GM18498 (cell line): ENCODE measurements at regions not wholly inside any gene's neighbourhood (a gene's known extent, or its start where the extent isn't known, plus 50 kb on each side); places are given as distances from the start of the nearest gene placed in this dataset.
"Not testable (repeated sequence)": the region's sequence is repeated elsewhere in the genome, so short reads cannot be mapped to it uniquely, and the experiment has no call there.

ENCODE experiments used
- ATAC-seq: cut with Tn5 transposase; IDR thresholded peaks from one replicate; pipeline ENCODE4 v1.9.1; 2021; ENCODE audit warnings: mild to moderate bottlenecking, moderate library complexity; ENCODE audit not compliant: unreplicated experiment

DNA sequence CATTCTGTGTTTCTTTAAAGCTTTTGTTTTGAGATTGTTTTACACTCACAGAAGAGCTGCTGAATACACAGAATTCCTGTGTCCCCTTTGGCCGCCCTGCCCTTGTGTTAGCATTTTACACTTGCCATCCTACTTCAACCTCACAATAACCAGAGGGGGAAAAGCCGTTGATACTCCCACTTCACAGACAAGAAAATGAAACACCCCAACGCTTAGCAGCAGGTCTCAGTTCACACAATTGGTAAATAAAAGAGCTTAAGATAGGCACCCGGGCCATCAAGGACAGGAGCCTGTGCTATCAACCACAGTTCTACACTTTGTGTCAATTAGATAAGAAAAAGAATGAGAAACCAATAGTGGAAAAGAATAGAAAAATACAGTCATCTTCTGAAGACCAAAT lies 178.0 kb downstream of the SYK start:
- ATAC-seq = no peak

GRCh38 chr9:90981726-90982125 lies 180.1 kb downstream of the SYK start:
- ATAC-seq = no peak

DNA sequence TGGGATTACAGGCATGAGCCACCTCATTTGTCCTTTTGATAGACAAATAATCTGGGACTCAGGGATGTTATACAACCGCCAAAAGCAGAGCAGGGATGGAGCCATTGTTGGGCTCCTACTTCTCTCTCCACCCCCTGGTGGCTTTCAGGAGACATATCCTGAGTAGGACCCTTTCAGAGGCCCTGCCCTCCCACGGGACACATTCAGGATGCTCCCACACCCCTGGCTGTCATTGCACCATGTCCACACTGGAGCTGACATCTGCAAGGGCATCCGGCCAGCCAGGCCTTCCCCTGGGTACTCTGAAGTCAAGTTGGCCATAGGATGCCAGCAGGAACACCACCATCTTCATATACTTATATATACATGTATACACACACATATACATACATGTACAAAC lies 181.8 kb downstream of the SYK start:
- ATAC-seq = no peak

GRCh38 chr9:90985631-90986030 lies 184.0 kb downstream of the SYK start:
- ATAC-seq = no peak

DNA sequence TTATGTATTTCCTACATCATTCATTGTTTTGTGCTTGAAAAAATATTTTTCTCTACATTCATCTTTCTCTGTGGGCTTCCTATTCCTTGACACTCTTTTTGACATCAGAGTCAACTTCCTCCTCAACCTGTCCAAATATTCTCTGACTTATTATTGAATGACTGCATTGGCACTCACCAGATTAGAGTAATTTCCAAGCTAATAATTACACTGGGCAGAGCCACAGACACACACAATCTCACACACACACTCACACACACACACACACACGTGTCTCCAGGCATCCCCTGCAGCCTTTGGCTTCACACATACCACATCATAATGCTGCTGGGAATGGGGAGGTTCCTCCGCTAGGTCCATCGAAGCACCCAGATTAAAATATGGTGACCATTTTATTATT lies 184.5 kb downstream of the SYK start:
- no peak for ATAC-seq

DNA sequence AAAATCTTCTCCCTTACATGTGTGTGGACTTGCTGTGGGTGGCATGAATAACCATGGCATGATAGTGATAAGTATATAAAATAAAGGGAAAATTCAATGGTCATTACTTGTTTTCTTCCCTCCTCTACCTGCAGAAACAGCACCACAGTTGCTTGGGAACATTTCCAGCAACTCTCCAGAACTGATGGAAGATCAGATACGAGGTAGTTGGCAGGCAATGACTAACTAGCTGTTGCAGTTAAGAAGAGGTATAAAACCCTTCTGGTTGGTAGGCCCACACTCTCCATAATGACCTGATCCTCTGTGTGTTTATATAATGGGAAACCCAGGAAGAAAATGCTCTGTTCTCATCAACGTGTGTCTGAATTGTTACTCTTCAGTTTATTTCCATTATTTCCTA lies 185.9 kb downstream of the SYK start:
- no peak for ATAC-seq

DNA sequence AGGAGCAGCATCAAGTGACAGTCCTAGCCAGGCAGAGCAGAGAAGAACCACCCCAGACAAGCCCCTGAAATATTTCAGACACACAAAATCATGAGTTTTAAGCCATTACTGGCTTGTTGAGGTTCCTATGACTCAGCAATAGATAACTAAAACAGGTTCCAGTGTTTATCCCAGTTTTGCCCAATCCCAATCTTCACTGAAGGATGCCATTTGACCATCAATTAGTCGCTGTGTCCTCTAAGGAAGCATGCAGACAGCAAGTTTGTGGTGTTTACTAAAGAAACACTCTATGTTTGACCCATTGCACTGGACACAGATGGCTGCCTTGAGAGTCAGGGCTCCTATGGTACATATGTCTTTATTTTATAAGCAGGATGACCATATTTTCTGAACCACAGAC lies 186.7 kb downstream of the SYK start:
- ATAC-seq = no peak

DNA sequence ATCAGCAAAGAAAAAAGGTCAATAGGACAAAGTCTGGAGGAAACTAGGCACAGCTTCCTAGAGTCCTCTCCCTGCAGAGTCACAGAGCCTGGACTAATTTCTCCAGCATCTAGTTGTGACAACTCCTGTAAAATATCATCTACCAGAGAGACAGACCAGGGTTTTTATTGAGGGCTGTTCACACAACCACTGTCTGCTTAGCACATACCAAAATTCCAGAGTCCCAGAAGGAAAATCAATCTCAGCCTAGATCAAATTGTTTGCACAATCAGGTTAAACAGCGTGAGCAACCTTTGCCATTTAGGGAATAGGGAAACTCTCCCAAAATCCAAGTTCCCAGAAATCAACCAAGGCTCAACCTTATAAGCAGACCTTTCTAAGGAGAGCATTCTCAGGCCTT lies 190.3 kb downstream of the SYK start:
- ATAC-seq = no peak

- ATAC-seq = no peak
These were observed 193.9 kb downstream of the SYK start for GRCh38 chr9:90995516-90995915.

DNA sequence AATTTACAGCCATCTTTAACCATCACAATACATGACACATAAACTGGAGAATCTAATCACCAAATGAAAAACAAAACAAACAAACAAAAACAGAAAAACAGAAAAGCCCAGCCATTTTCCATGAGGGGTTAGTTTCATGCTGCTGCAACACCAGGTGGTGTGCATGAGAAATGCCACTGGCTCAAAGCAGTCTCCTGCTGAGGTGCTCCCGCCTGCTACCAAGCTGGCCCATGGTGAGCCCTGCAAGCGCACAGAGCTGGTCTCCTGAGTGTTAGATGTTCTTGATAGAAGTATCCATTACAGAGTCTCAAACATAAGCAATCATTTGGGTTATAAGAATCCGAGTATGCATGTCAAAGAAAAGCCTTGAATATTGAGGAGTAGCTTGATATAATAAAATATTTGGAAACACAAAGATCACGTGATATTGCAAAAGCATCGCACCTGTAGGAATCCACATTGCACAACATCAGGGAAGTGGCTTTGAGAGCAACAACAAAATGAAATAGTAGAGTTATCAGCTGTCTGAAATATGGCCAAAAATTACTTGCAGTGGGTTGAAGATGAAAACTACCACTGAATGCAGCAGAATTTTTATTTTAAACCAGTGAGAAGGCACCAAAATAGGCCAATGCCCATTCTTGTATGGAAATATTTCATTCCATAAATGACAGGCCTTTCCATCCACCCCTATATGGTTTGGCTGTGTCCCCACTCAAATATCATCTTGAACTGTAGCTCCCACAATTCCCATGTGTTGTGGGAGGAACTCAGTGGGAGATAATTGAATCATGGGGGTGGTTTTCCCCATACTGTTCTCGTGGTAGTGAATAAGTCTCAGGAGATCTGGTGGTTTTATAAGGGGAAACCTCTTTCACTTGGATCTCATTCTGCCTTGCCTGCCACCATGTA lies 194.8 kb downstream of the SYK start:
- no peak for ATAC-seq

- ATAC-seq = no peak
These were observed 197.0 kb downstream of the SYK start for GRCh38 chr9:90998573-90998972.

DNA sequence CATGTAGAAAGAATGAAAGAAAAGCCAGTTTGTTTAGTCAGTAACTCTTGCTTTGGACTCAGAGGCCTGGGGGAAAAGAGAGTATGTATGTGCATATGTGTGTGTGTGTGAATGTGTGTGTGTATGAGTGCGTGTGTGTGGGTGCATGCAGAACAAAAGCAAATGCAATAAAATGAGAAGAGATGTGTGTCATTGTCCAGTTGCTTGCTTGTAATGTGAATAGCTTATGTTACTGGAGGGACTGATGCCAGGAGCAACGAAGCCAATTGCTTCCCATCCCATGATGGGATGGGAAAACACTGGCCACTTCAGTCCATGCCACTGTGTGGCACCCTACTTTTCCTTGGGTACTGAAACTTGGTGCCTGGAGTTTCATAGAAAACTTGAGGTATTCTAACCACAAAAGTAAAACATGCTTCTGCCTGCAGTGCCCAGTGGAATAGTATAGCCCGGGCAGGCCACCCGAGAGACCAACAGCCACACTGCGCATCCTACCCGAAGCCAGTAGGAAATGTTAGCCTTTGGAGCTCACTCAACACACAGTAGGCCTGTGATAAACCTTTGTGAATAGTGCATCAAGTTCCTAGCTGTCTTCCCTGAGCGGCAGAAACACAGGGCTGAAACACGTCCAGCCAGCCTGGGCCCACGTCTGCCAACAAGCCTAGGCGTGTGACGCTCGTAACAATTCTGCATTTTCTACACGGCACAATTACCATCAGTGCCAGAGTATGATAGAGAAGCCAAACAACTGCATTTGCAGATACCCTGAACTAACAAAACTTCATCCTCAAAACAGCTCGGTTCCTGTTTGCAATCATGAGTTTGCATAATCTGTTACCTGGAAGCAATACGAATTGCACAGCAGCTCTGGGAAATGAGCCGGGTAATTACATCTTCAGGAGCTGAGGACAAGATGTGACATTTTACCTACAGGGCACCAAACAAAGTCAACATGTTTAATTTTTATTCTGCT lies 198.1 kb downstream of the SYK start:
- no peak for ATAC-seq

- no peak for ATAC-seq
These were observed 199.6 kb downstream of the SYK start for GRCh38 chr9:91001146-91001611.

DNA sequence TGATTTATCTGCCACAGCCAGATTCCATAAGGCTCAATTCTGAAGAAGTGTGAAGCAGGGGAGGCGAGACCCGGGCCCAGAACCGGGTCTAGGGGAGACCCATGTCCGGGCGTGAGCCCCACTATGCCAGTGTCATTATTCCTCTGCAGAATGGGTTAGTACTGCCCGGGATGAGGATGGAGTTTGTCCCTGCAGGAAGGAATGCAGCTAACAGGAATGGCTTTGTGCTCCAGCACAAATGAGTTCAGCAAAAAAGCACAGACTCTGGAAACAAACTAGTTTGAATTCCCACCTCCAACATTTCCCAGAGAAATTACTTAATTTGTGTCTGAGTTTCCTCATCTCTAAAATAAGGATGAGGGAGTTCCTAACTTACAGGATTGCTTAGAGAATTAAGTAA lies 202.9 kb downstream of the SYK start:
- ATAC-seq = no peak

- no peak for ATAC-seq
These were observed 203.4 kb downstream of the SYK start for GRCh38 chr9:91004992-91005391.

- no peak for ATAC-seq
These were observed 204.4 kb downstream of the SYK start for GRCh38 chr9:91006046-91006445.

GRCh38 chr9:91008568-91008967 lies 206.9 kb downstream of the SYK start:
- ATAC-seq = no peak

GRCh38 chr9:91011891-91012290 lies 210.3 kb downstream of the SYK start:
- ATAC-seq = no peak

GRCh38 chr9:91012933-91013841 lies 211.6 kb downstream of the SYK start:
- no peak for ATAC-seq

- no peak for ATAC-seq
These were observed 215.6 kb downstream of the SYK start for GRCh38 chr9:91017245-91017644.

GRCh38 chr9:91019871-91020270 lies 218.3 kb downstream of the SYK start:
- ATAC-seq = not testable (repeated sequence)
